Adrenal gland (tissue), 5 donors: ENCODE measurements at regions not wholly inside any gene's neighbourhood (a gene's known extent, or its start where the extent isn't known, plus 50 kb on each side); places are given as distances from the start of the nearest gene placed in this dataset.

Experiments used
- POLR2A ChIP-seq, 2 donors: fragments of 450-650 bp; IDR thresholded peaks; one replicate each; pipeline ENCODE4 v1.6.1; 2017; ENCODE audit warnings: antibody characterized with exemption in 2 of 2, mild to moderate bottlenecking in 2 of 2, moderate library complexity in 1 of 2
- TF ChIP-seq, protein P1 (sequence below), 6 experiments: fragments of 450-650 bp in 4 of 6; fragments of 200-600 bp in 2 of 6; sonication (generic) in 1 of 6; IDR thresholded peaks; 1 replicate in 5 of 6; 2 replicates in 1 of 6; pipeline versions ENCODE4 v1.5.1 to v1.8.0; 2016 to 2021; ENCODE audit warnings: antibody characterized with exemption in 6 of 6, mild to moderate bottlenecking in 2 of 6, moderate library complexity in 1 of 6
- donor health status: DM: no; HTN: no; CAD: no.

GRCh38 chr10:4639960-4640359, 186.0 kb upstream of the AKR1E2 start:
- TF ChIP-seq, protein P1, sequence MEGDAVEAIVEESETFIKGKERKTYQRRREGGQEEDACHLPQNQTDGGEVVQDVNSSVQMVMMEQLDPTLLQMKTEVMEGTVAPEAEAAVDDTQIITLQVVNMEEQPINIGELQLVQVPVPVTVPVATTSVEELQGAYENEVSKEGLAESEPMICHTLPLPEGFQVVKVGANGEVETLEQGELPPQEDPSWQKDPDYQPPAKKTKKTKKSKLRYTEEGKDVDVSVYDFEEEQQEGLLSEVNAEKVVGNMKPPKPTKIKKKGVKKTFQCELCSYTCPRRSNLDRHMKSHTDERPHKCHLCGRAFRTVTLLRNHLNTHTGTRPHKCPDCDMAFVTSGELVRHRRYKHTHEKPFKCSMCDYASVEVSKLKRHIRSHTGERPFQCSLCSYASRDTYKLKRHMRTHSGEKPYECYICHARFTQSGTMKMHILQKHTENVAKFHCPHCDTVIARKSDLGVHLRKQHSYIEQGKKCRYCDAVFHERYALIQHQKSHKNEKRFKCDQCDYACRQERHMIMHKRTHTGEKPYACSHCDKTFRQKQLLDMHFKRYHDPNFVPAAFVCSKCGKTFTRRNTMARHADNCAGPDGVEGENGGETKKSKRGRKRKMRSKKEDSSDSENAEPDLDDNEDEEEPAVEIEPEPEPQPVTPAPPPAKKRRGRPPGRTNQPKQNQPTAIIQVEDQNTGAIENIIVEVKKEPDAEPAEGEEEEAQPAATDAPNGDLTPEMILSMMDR (IDR thresholded peaks at IDR 0.05): no peak
- no peak for TF ChIP-seq POLR2A (IDR thresholded peaks at IDR 0.05)
